NCI-H1048 (cell line): ENCODE measurements at regions not wholly inside any gene's neighbourhood (a gene's known extent, or its start where the extent isn't known, plus 50 kb on each side); places are given as distances from the start of the nearest gene placed in this dataset.

Source experiments
- DNase-seq: peaks from one replicate; lab custom pipeline; 2025; lab: John Stamatoyannopoulos, UW

- no peak for DNase-seq
Measured at GRCh38 chr2:128450211-128451024, 131.8 kb upstream of the HS6ST1 start.

GRCh38 chr2:128451084-128452023, 132.7 kb upstream of the HS6ST1 start:
- DNase-seq: no peak

GRCh38 chr2:128452024-128452411, 133.3 kb upstream of the HS6ST1 start:
- DNase-seq: no peak

- no peak for DNase-seq
Measured at GRCh38 chr2:128452536-128453530, 134.2 kb upstream of the HS6ST1 start.

- no peak for DNase-seq
Measured at GRCh38 chr2:128454980-128455720, 136.5 kb upstream of the HS6ST1 start.

GRCh38 chr2:128455721-128456050, 137.0 kb upstream of the HS6ST1 start:
- no peak for DNase-seq

- DNase-seq: no peak
Measured at GRCh38 chr2:128456281-128456680, 137.6 kb upstream of the HS6ST1 start.

GRCh38 chr2:128457006-128457604, 138.4 kb upstream of the HS6ST1 start:
- DNase-seq: no peak

GRCh38 chr2:128457716-128458115, 139.0 kb upstream of the HS6ST1 start:
- no peak for DNase-seq

- no peak for DNase-seq
Measured at GRCh38 chr2:128458505-128458904, 139.8 kb upstream of the HS6ST1 start.

- no peak for DNase-seq
Measured at GRCh38 chr2:128464456-128464855, 145.8 kb upstream of the HS6ST1 start.

- DNase-seq: no peak
Measured at GRCh38 chr2:128465246-128466170, 146.8 kb upstream of the HS6ST1 start.

- no peak for DNase-seq
Measured at GRCh38 chr2:128466376-128466775, 147.7 kb upstream of the HS6ST1 start.

- no peak for DNase-seq
Measured at GRCh38 chr2:128466776-128467175, 148.1 kb upstream of the HS6ST1 start.

GRCh38 chr2:128467321-128467969, 148.8 kb upstream of the HS6ST1 start:
- DNase-seq: no peak

- DNase-seq: no peak
Measured at GRCh38 chr2:128468186-128468920, 149.7 kb upstream of the HS6ST1 start.

- no peak for DNase-seq
Measured at GRCh38 chr2:128469203-128469602, 150.5 kb upstream of the HS6ST1 start.

- DNase-seq: no peak
Measured at GRCh38 chr2:128469875-128470274, 151.2 kb upstream of the HS6ST1 start.
